OCI-LY7 (cell line): ENCODE measurements at regions not wholly inside any gene's neighbourhood (a gene's known extent, or its start where the extent isn't known, plus 50 kb on each side); places are given as distances from the start of the nearest gene placed in this dataset.

ENCODE experiments used
- BruUV-seq: library from RNA; stranded (reverse); fragments of 400-500 nt; replicated peaks from 2 replicates; lab custom pipeline; 2021; lab: Mats Ljungman, UMichigan
- CTCF ChIA-PET: fragments of 300-600 bp; sonication (Branson Sonifier 250); formaldehyde crosslinking; loops from one replicate; lab custom pipeline; 2022; ENCODE audit warnings: antibody characterized with exemption; ENCODE audit not compliant: unreplicated experiment; lab: Charles Lee
- POLR2A ChIA-PET: fragments of 300-600 bp; sonication (Branson Sonifier 250); formaldehyde crosslinking; loops from one replicate; lab custom pipeline; 2022; ENCODE audit warnings: antibody characterized with exemption; lab: Charles Lee
- DNase-seq: peaks from one replicate; pipeline ENCODE4 v3.0.0-alpha.2; 2015; ENCODE audit warnings: low spot score
- H2AFZ ChIP-seq: fragments of 200-600 bp; sonication (generic), shearing (Covaris generic); 2 replicates; pipeline ENCODE4 v1.6.1; 2014; ENCODE audit warnings: mild to moderate bottlenecking, antibody characterized with exemption, low read length, moderate library complexity
- H3K27ac ChIP-seq: fragments of 200-600 bp; sonication (generic); 2 replicates; pipeline ENCODE4 v1.5.1; 2014; ENCODE audit warnings: mixed run types, low read depth, mild to moderate bottlenecking, moderate library complexity, low read length, inconsistent platforms; ENCODE audit not compliant: poor library complexity, severe bottlenecking
- H3K36me3 ChIP-seq: fragments of 200-600 bp; sonication (generic); 2 replicates; pipeline ENCODE4 v1.6.1; 2014; ENCODE audit warnings: mild to moderate bottlenecking, antibody characterized with exemption, low read length, moderate library complexity, mixed read lengths; ENCODE audit not compliant: insufficient read depth
- H3K4me1 ChIP-seq: fragments of 200-600 bp; sonication (generic); 2 replicates; pipeline ENCODE4 v1.5.1; 2014; ENCODE audit warnings: mild to moderate bottlenecking, low read length; ENCODE audit not compliant: insufficient read depth, poor library complexity, severe bottlenecking
- H3K4me2 ChIP-seq: fragments of 200-600 bp; sonication (generic); 2 replicates; pipeline ENCODE4 v1.6.1; 2014; ENCODE audit warnings: mild to moderate bottlenecking, low read length
- H3K4me3 ChIP-seq: fragments of 200-600 bp; sonication (generic); 2 replicates; pipeline ENCODE4 v1.5.1; 2014; ENCODE audit warnings: mild to moderate bottlenecking, low read depth, low read length; ENCODE audit not compliant: poor library complexity, severe bottlenecking
- H3K79me2 ChIP-seq: fragments of 200-600 bp; sonication (generic); 2 replicates; pipeline ENCODE4 v1.6.1; 2016; ENCODE audit warnings: low read depth, mild to moderate bottlenecking, low read length, moderate library complexity, mixed read lengths; ENCODE audit not compliant: insufficient read depth
- H3K9me2 ChIP-seq: fragments of 200-600 bp; sonication (generic); 2 replicates; pipeline ENCODE4 v1.6.1; 2016; ENCODE audit warnings: mild to moderate bottlenecking, low read length, mixed read lengths; ENCODE audit not compliant: insufficient read depth
- H3K9me3 ChIP-seq: fragments of 200-600 bp; sonication (generic); 2 replicates; pipeline ENCODE4 v1.6.1; 2014; ENCODE audit warnings: mild to moderate bottlenecking, mixed run types, low read length, mixed read lengths
- H4K20me1 ChIP-seq: fragments of 200-600 bp; sonication (generic); 2 replicates; pipeline ENCODE4 v1.6.1; 2014; ENCODE audit warnings: mild to moderate bottlenecking, antibody characterized with exemption, low read length, moderate library complexity, mixed read lengths; ENCODE audit not compliant: insufficient read depth
- EZH2phosphoT487 ChIP-seq: fragments of 200-600 bp; sonication (generic); IDR thresholded peaks from 2 replicates; pipeline ENCODE4 v1.6.1; 2018; ENCODE audit warnings: low read depth, borderline replicate concordance, mild to moderate bottlenecking, mixed run types, antibody characterized with exemption, low read length, moderate library complexity, mixed read lengths
- intact Hi-C: fragments of 100-400 bp; cut with micrococcal nuclease; formaldehyde crosslinking; loops from one replicate; pipeline ENCODE4 v1.10.0; 2022; ENCODE audit not compliant: unreplicated experiment
- TF ChIP-seq, protein P1 (sequence below): fragments of 200-600 bp; sonication (generic); conservative IDR thresholded peaks from 2 replicates; pipeline ENCODE4 v1.5.1; 2014; ENCODE audit warnings: mild to moderate bottlenecking, antibody characterized with exemption, low read length, moderate library complexity, mixed read lengths

DNA sequence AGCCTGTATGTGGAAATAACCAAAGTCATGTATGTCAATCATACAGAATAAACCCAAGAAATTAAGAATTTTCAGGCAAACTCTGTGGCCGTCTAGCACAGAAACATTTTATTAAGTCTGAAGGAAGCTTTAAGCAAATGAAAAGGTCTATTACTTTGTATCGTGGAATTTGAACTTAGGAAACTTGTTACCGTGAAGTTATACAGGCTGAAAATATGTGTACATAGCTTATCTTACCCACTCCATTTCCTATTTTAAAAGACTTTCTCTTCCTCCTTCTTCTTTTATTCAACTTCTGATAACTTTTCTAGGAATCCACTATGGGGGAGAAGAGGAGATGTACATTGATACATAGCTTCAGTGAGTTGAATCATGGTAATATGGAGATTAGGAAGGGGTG is 108.3 kb downstream of the AGTR2 start:
- Histone ChIP-seq H3K27ac (no peak overlapping the region), H3K79me2 (no peaks in the 10 kb centered on the region), H3K4me2 (no peak overlapping the region), H4K20me1 (no peaks in the 10 kb centered on the region), H3K36me3 (no peaks in the 10 kb centered on the region), H3K9me3 (no peaks in the 10 kb centered on the region), H2AFZ (no peak overlapping the region), H3K4me3 (no peak overlapping the region), H3K9me2 (no peaks in the 10 kb centered on the region), H3K4me1 (no peaks in the 10 kb centered on the region)
- ChIA-PET POLR2A (no interaction called here), CTCF (no interaction called here)
- no peak for DNase-seq
- BruUV-seq = no TSS peak
- TF ChIP-seq, protein P1, sequence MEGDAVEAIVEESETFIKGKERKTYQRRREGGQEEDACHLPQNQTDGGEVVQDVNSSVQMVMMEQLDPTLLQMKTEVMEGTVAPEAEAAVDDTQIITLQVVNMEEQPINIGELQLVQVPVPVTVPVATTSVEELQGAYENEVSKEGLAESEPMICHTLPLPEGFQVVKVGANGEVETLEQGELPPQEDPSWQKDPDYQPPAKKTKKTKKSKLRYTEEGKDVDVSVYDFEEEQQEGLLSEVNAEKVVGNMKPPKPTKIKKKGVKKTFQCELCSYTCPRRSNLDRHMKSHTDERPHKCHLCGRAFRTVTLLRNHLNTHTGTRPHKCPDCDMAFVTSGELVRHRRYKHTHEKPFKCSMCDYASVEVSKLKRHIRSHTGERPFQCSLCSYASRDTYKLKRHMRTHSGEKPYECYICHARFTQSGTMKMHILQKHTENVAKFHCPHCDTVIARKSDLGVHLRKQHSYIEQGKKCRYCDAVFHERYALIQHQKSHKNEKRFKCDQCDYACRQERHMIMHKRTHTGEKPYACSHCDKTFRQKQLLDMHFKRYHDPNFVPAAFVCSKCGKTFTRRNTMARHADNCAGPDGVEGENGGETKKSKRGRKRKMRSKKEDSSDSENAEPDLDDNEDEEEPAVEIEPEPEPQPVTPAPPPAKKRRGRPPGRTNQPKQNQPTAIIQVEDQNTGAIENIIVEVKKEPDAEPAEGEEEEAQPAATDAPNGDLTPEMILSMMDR = no peak
- TF ChIP-seq EZH2phosphoT487 = no peak
- intact Hi-C loops = no loop called here

DNA sequence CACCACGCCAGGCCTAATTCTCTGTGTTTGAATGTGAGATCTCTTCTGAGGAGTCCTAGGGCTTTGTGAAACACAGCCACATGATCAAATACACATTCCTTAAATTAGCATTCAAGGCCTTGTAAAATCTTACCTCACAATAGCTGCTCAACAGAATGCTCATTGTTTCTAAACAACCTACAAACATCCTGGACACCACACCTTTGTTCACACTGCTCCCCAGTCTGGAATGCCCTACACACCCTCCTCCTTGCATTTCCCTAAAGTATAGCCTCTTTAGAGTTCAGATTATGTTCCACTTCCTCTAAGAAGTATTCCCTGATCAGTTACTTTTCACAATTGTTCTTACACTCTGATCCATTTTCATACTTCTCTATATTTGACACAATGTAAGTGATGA is 110.6 kb downstream of the AGTR2 start:
- no peaks in the 10 kb centered on the region for H3K79me2 ChIP-seq
- ChIA-PET POLR2A (no interaction called here), CTCF (no interaction called here)
- no peak overlapping the region for H3K4me3 ChIP-seq
- H4K20me1 ChIP-seq = no peaks in the 10 kb centered on the region
- no peak overlapping the region for H3K27ac ChIP-seq
- no peak for TF ChIP-seq EZH2phosphoT487
- H3K4me1 ChIP-seq = no peaks in the 10 kb centered on the region
- no peak for DNase-seq
- no TSS peak for BruUV-seq
- H3K36me3 ChIP-seq = no peaks in the 10 kb centered on the region
- no peak overlapping the region for H3K4me2 ChIP-seq
- H2AFZ ChIP-seq = no peak overlapping the region
- H3K9me2 ChIP-seq = no peaks in the 10 kb centered on the region
- no peaks in the 10 kb centered on the region for H3K9me3 ChIP-seq
- intact Hi-C loops = no loop called here

DNA sequence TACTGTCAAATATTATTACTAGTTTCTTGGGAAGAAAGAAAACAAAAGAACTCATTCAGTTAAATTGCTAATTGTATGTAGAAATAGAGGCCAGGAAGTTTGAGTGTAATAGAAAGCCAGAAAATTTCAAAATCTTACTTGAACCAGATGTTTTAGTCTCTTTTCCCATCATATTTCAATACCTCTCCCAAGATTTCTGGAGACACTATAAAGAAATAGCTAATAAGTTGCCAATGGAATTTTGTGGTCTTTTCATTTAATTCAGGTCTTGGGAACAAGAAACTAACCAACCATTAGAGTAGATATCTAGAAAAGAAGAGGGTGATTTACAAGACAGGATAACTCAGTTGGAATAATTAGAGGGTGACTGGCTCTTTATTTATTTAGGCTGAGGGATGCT is 112.2 kb downstream of the AGTR2 start:
- DNase-seq = no peak
- Histone ChIP-seq H3K79me2 (no peaks in the 10 kb centered on the region), H3K27ac (no peak overlapping the region), H3K9me2 (no peaks in the 10 kb centered on the region), H2AFZ (no peak overlapping the region), H3K9me3 (no peaks in the 10 kb centered on the region), H3K4me1 (no peaks in the 10 kb centered on the region), H3K4me3 (no peak overlapping the region), H3K4me2 (no peak overlapping the region), H4K20me1 (no peaks in the 10 kb centered on the region), H3K36me3 (no peaks in the 10 kb centered on the region)
- intact Hi-C loops = no loop called here
- ChIA-PET CTCF (no interaction called here), POLR2A (no interaction called here)
- BruUV-seq = no TSS peak
- TF ChIP-seq EZH2phosphoT487 = no peak
- TF ChIP-seq, protein P1 = no peak
